ENCODE measurements at regions not wholly inside any gene's neighbourhood (a gene's known extent, or its start where the extent isn't known, plus 50 kb on each side); places are given as distances from the start of the nearest gene placed in this dataset.
"Not testable (repeated sequence)": the region's sequence is repeated elsewhere in the genome, so short reads cannot be mapped to it uniquely, and the experiment has no call there.

DNA sequence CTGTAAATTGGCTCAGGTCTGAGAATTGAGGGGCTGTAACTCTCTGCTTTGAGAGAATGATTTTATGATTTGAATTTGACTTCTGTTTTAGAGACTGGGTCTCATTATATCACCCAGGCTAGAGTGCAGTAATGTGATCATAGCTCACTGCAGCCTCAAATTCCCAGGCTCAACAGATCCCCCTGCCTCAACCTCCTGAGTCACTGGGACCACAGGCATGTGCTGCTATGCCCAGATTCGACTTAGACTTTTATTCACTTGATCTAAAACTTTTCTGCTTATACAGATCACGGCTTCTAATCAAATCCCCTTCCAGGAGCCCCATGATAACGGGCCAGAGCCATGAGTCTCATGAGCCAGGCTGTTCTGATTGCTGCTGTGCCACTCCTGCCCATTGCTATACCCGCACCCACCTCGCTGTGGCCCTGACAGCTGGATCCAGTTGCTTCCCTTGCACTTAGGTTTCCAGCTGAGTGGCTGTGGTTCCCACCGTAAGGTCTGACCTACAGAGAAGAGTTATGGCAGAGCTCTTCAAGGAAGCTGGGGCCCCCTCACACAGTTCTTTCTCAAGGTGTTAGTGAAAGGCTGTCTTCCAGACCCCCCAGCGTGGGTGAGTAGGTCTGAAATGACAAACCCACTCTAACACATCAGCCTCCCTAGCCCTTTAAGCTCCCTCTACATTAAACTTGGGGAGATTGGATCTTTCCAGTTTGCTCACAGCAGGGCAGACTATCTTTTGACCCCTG is 251.2 kb upstream of the SGCG start:
- Mint-ChIP-seq H3K9me3 (peaks cover 2% of the 10 kb centered on the region), H3K27me3 (peaks cover 22% of the 10 kb centered on the region), H3K27ac (no peak overlapping the region), H3K4me3 (no peak overlapping the region), H3K36me3 (ENCODE audit: low read depth) (no peaks in the 10 kb centered on the region), H3K4me1 (peaks cover 3% of the 10 kb centered on the region)
- no peak for ATAC-seq (ENCODE audit: low read depth)
- intact Hi-C loops (cut with micrococcal nuclease) = no loop called here
- no peak for DNase-seq
- POLR2A ChIA-PET = no interaction called here
- CTCF ChIA-PET = no interaction called here
- TF ChIP-seq, protein P1, sequence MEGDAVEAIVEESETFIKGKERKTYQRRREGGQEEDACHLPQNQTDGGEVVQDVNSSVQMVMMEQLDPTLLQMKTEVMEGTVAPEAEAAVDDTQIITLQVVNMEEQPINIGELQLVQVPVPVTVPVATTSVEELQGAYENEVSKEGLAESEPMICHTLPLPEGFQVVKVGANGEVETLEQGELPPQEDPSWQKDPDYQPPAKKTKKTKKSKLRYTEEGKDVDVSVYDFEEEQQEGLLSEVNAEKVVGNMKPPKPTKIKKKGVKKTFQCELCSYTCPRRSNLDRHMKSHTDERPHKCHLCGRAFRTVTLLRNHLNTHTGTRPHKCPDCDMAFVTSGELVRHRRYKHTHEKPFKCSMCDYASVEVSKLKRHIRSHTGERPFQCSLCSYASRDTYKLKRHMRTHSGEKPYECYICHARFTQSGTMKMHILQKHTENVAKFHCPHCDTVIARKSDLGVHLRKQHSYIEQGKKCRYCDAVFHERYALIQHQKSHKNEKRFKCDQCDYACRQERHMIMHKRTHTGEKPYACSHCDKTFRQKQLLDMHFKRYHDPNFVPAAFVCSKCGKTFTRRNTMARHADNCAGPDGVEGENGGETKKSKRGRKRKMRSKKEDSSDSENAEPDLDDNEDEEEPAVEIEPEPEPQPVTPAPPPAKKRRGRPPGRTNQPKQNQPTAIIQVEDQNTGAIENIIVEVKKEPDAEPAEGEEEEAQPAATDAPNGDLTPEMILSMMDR (IDR thresholded peaks at IDR 0.05) = no peak

DNA sequence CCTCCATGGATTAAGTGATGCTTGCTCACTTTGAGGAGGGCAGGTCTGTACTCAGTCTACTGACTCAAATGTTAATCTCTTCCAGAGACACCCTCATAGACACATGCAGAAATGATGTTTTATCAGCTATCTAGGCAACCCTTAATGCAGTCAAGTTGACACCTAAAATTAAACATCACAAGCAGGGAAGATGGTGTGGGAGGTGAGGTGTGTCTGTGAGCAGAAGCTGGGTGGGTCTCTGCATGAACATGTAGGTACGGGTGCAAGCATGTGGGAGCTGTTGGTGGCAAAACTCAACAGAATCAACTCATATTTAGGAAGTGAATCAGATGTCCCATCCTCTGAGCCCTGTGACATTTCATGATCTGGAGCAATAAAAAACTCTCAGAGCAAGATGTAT is 249.2 kb upstream of the SGCG start:
- H3K36me3 Mint-ChIP-seq (ENCODE audit: low read depth) = no peaks in the 10 kb centered on the region
- no peaks in the 10 kb centered on the region for H3K9me3 Mint-ChIP-seq
- H3K27me3 Mint-ChIP-seq = peaks cover 10% of the 10 kb centered on the region
- ATAC-seq (ENCODE audit: low read depth) (no peak), DNase-seq (no peak)
- no peak overlapping the region for H3K4me3 Mint-ChIP-seq
- H3K4me1 Mint-ChIP-seq = no peaks in the 10 kb centered on the region
- POLR2A ChIA-PET = no interaction called here
- H3K27ac Mint-ChIP-seq = no peak overlapping the region
- TF ChIP-seq, protein P1 (IDR thresholded peaks at IDR 0.05) = no peak
- intact Hi-C loops (cut with micrococcal nuclease) = no loop called here
- CTCF ChIA-PET = no interaction called here

DNA sequence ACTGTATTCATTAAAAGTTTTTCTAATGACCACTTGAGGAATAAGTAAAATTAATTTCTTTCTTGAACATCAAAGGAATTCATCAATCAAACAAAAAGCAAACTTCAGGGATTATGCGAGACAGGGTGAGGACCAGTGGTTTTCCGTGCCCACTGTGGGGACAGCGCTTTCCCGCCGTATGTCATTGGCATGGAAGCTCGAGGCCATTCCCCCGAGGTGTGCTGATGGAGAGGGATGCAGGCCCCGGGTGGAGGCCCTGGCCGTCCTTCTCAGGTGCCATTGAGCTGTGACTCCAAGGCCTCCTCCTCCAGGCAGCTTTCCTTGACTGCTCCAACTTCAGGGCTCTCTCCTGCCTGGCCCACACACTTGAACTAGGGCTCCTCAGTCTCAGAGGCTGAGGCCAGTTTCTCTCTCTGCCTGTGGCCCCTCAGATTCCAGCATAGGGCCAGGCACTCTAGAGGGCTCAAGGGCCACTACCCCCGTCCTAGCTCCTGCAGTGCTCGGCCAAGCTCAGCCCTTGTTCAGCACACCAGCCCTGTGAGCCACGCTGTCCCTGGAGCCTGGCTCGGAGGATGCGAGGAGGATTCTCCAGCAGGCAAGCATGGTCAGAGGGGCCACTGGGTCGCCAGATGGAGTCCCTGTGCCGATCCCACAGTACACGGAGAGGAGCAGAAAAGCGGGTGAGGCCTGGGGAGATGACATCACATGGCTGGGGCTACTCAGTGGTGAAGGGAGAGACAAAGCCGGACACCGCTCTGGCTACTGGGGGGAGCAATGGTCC is 248.0 kb upstream of the SGCG start:
- H3K4me1 Mint-ChIP-seq; CTCF ChIA-PET; H3K4me3 Mint-ChIP-seq; POLR2A ChIA-PET; H3K9me3 Mint-ChIP-seq; H3K27ac Mint-ChIP-seq; H3K36me3 Mint-ChIP-seq (ENCODE audit: low read depth); ATAC-seq (ENCODE audit: low read depth); H3K27me3 Mint-ChIP-seq; intact Hi-C loops (cut with micrococcal nuclease); DNase-seq: not testable (repeated sequence)

DNA sequence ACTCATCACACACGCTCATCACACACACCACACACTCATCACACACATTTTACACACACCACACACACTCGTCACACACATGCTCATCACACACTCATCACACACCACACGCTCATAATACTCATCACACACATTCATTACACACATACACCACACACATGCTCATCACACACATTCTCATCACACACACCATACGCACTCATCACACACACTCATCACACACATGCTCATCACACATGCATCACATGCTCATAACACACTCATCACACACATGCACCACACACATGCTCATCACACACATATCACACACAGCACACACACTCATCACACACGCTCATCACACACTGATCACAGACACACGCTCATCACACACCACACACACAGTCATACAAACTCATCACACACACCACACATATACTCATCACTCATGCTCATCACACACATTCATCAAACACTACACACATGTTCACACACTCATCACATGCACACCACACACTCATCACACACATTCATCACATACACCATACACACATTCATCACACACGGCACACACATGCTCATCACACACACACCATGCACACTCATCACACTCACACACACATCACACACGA is 247.1 kb upstream of the SGCG start:
- H3K27me3 Mint-ChIP-seq = no peaks in the 10 kb centered on the region
- ATAC-seq (ENCODE audit: low read depth) (no peak), DNase-seq (no peak)
- H3K36me3 Mint-ChIP-seq (ENCODE audit: low read depth) = no peaks in the 10 kb centered on the region
- H3K4me1 Mint-ChIP-seq = no peaks in the 10 kb centered on the region
- POLR2A ChIA-PET = no interaction called here
- TF ChIP-seq, protein P1 (IDR thresholded peaks at IDR 0.05) = no peak
- intact Hi-C loops (cut with micrococcal nuclease) = no loop called here
- H3K4me3 Mint-ChIP-seq = no peak overlapping the region
- no peaks in the 10 kb centered on the region for H3K9me3 Mint-ChIP-seq
- CTCF ChIA-PET = no interaction called here
- no peak overlapping the region for H3K27ac Mint-ChIP-seq

DNA sequence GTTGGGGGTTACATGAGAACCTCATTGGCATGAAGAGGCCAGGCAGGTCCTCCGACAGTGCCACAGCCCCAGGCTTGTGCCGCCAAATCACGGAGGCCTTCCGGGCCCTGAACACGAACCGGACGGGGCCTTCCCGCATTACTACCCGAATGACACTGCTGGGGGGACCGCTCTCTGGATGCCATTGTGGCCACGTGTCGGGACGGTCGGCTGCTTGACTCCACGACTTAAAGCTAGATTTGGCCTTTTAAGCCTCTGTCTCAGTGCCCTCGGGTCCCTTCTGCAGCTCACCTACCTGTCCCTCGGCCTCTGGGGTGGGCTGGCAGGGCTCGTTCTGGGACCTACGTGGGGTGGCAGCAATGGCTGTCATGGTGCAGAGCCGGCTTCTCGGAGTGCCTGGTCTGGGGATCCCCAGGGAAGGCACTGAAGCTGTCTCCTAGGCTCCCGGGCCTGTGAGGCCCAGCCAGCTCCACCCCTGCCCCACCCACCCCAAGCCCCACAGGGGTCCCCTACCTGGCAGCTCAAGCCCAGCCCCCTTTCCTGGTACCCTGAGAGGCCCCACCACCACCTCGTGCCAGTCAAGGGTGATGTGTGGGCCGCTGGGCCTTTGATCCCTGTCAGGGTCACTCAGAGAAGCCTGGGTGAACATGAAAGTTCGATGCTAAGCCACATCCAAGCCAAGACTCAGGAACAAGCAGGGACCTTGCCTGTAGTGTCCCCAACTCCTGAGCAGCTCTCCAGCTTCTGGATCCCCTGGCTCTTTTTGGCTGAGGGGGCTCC is 245.8 kb upstream of the SGCG start:
- TF ChIP-seq, protein P1 (IDR thresholded peaks at IDR 0.05) = no peak
- H3K4me1 Mint-ChIP-seq = no peaks in the 10 kb centered on the region
- CTCF ChIA-PET = no interaction called here
- no peaks in the 10 kb centered on the region for H3K36me3 Mint-ChIP-seq (ENCODE audit: low read depth)
- intact Hi-C loops (cut with micrococcal nuclease) = no loop called here
- POLR2A ChIA-PET = no interaction called here
- H3K9me3 Mint-ChIP-seq = no peaks in the 10 kb centered on the region
- no peaks in the 10 kb centered on the region for H3K27me3 Mint-ChIP-seq
- no peak overlapping the region for H3K4me3 Mint-ChIP-seq
- no peak for ATAC-seq (ENCODE audit: low read depth)
- no peak overlapping the region for H3K27ac Mint-ChIP-seq
- no peak for DNase-seq
